IMR-90 (cell line): ENCODE measurements at regions not wholly inside any gene's neighbourhood (a gene's known extent, or its start where the extent isn't known, plus 50 kb on each side); places are given as distances from the start of the nearest gene placed in this dataset.

Experiments
- ATAC-seq: fragments of 200-7000 bp; cut with Tn5 transposase; 2 replicates; pipeline ENCODE4 v1.9.1; 2020; ENCODE audit warnings: low read depth, mild to moderate bottlenecking, moderate library complexity
- BruUV-seq: library from RNA; stranded (reverse); fragments of 400-500 nt; replicated peaks from 2 replicates; lab custom pipeline; 2021; lab: Mats Ljungman, UMichigan
- CTCF ChIA-PET: fragments of 300-600 bp; formaldehyde crosslinking; extraction: SDS; loops from one replicate; lab custom pipeline; 2021; ENCODE audit warnings: antibody characterized with exemption; lab: Yijun Ruan, JAX
- POLR2A ChIA-PET: fragments of 300-600 bp; sonication (Branson Sonifier 250); formaldehyde crosslinking; loops from one replicate; lab custom pipeline; 2022; ENCODE audit warnings: antibody characterized with exemption; ENCODE audit not compliant: unreplicated experiment; lab: Charles Lee
- DNase-seq: peaks from one replicate; pipeline ENCODE4 v3.0.0; 2013
- H2AFZ ChIP-seq: replicated peaks from 2 replicates; pipeline ENCODE3; 2013; ENCODE audit warnings: low read length, mild to moderate bottlenecking; ENCODE audit not compliant: poor library complexity
- H2AK5ac ChIP-seq: 2 replicates; pipeline ENCODE4 v1.6.1; 2013; ENCODE audit warnings: low read depth, low read length, inconsistent platforms
- H2AK9ac ChIP-seq: replicated peaks from 2 replicates; pipeline ENCODE3; 2013; ENCODE audit warnings: mild to moderate bottlenecking, low read depth, low read length, moderate library complexity; ENCODE audit not compliant: poor library complexity
- H2BK120ac ChIP-seq: 2 replicates; pipeline ENCODE4 v1.6.1; 2013; ENCODE audit warnings: low read depth, low read length, inconsistent platforms
- H2BK15ac ChIP-seq: 3 replicates; pipeline ENCODE4 v1.6.1; 2013; ENCODE audit warnings: low read depth, low read length, inconsistent platforms
- H2BK20ac ChIP-seq: 2 replicates; pipeline ENCODE4 v1.6.1; 2013; ENCODE audit warnings: low read depth, mild to moderate bottlenecking, inconsistent platforms, low read length, moderate library complexity
- H2BK5ac ChIP-seq: 2 replicates; pipeline ENCODE4 v1.6.1; 2013; ENCODE audit warnings: mild to moderate bottlenecking, low read depth, low read length, inconsistent platforms; ENCODE audit not compliant: poor library complexity, severe bottlenecking
- H3K14ac ChIP-seq: replicated peaks from 2 replicates; pipeline ENCODE4 v1.6.1; 2013; ENCODE audit warnings: low read depth, low read length, inconsistent platforms
- H3K18ac ChIP-seq: 2 replicates; pipeline ENCODE4 v1.6.1; 2013; ENCODE audit warnings: low read depth, low read length, control low read depth
- H3K23ac ChIP-seq: 2 replicates; pipeline ENCODE4 v1.6.1; 2013; ENCODE audit warnings: low read depth, low read length, inconsistent platforms
- H3K27ac ChIP-seq: 2 replicates; pipeline ENCODE4 v1.5.1; 2013; ENCODE audit warnings: mild to moderate bottlenecking, control low read depth, low read length; ENCODE audit not compliant: insufficient read depth
- H3K27me3 ChIP-seq: 2 replicates; pipeline ENCODE4 v1.6.1; 2013; ENCODE audit warnings: low read length; ENCODE audit not compliant: control insufficient read depth, insufficient read depth
- H3K36me3 ChIP-seq: 2 replicates; pipeline ENCODE4 v1.6.1; 2013; ENCODE audit warnings: low read length, mixed read lengths; ENCODE audit not compliant: control insufficient read depth, insufficient read depth
- H3K4ac ChIP-seq: 2 replicates; pipeline ENCODE4 v1.6.1; 2013; ENCODE audit warnings: low read depth, low read length, inconsistent platforms
- H3K4me1 ChIP-seq: 2 replicates; pipeline ENCODE4 v1.6.1; 2013; ENCODE audit warnings: low read length, mixed read lengths; ENCODE audit not compliant: control insufficient read depth, insufficient read depth
- H3K4me2 ChIP-seq: 2 replicates; pipeline ENCODE4 v1.6.1; 2013; ENCODE audit warnings: low read depth, mild to moderate bottlenecking, control low read depth, low read length, moderate library complexity
- H3K4me3 ChIP-seq: 2 replicates; pipeline ENCODE4 v1.5.1; 2013; ENCODE audit warnings: low read depth, mild to moderate bottlenecking, control low read depth, low read length, moderate library complexity; ENCODE audit not compliant: insufficient read depth
- H3K56ac ChIP-seq: 2 replicates; pipeline ENCODE4 v1.6.1; 2013; ENCODE audit warnings: low read length, inconsistent platforms; ENCODE audit not compliant: insufficient read depth; ENCODE audit errors: extremely low read depth
- H3K79me1 ChIP-seq, 2 experiments: 2 replicates each; pipeline ENCODE4 v1.6.1; 2013; ENCODE audit warnings: low read length in 2 of 2, inconsistent platforms in 1 of 2, low read depth in 1 of 2
- H3K9ac ChIP-seq: 2 replicates; pipeline ENCODE4 v1.6.1; 2013; ENCODE audit warnings: low read depth, low read length, control low read depth
- H3K9me1 ChIP-seq: 2 replicates; pipeline ENCODE4 v1.6.1; 2013; ENCODE audit warnings: low read length, inconsistent platforms; ENCODE audit not compliant: insufficient read depth
- H3K9me3 ChIP-seq: 2 replicates; pipeline ENCODE4 v1.6.1; 2013; ENCODE audit warnings: low read length; ENCODE audit not compliant: control insufficient read depth, insufficient read depth
- H4K20me1 ChIP-seq: 2 replicates; pipeline ENCODE4 v1.6.1; 2013; ENCODE audit warnings: low read length, inconsistent platforms; ENCODE audit not compliant: insufficient read depth
- H4K5ac ChIP-seq: 2 replicates; pipeline ENCODE4 v1.6.1; 2013; ENCODE audit warnings: mild to moderate bottlenecking, low read depth, low read length, control low read depth
- H4K8ac ChIP-seq, 2 experiments: 2 replicates each; pipeline ENCODE4 v1.6.1; 2013; ENCODE audit warnings: low read depth in 2 of 2, low read length in 2 of 2, control low read depth in 1 of 2, inconsistent platforms in 1 of 2
- H4K91ac ChIP-seq: 2 replicates; pipeline ENCODE4 v1.6.1; 2013; ENCODE audit warnings: low read depth, low read length, inconsistent platforms; ENCODE audit not compliant: insufficient read depth
- BHLHE40 ChIP-seq: fragments of 150-350 bp; IDR thresholded peaks from 2 replicates; pipeline ENCODE4 v1.6.1; 2016; ENCODE audit warnings: mild to moderate bottlenecking, low read depth, low read length
- CEBPB ChIP-seq: IDR thresholded peaks from 2 replicates; pipeline ENCODE4 v1.6.1; 2012; ENCODE audit warnings: low read depth, low read length, improper control_type of control experiment
- CHD1 ChIP-seq: IDR thresholded peaks from 2 replicates; pipeline ENCODE4 v1.6.1; 2012; ENCODE audit warnings: low read depth, low read length, improper control_type of control experiment
- CTCF ChIP-seq: conservative IDR thresholded peaks from 2 replicates; pipeline ENCODE4 v1.5.1; 2012; ENCODE audit warnings: mild to moderate bottlenecking, low read depth, low read length, improper control_type of control experiment
- ELK1 ChIP-seq: fragments of 150-350 bp; IDR thresholded peaks from 2 replicates; pipeline ENCODE4 v1.6.1; 2016; ENCODE audit warnings: low read depth, mild to moderate bottlenecking, low read length, moderate library complexity, borderline replicate concordance
- FOS ChIP-seq: fragments of 150-350 bp; IDR thresholded peaks from 2 replicates; pipeline ENCODE4 v1.6.1; 2016; ENCODE audit warnings: low read depth, low read length
- MAFK ChIP-seq: IDR thresholded peaks from 2 replicates; pipeline ENCODE4 v1.6.1; 2012; ENCODE audit warnings: low read depth, low read length, improper control_type of control experiment
- MAZ ChIP-seq: IDR thresholded peaks from 2 replicates; pipeline ENCODE4 v1.6.1; 2012; ENCODE audit warnings: low read depth, mild to moderate bottlenecking, low read length, improper control_type of control experiment, moderate library complexity, borderline replicate concordance
- MXI1 ChIP-seq: IDR thresholded peaks from 2 replicates; pipeline ENCODE4 v1.6.1; 2012; ENCODE audit warnings: low read depth, mild to moderate bottlenecking, low read length, moderate library complexity, borderline replicate concordance
- NFE2L2 ChIP-seq: fragments of 150-350 bp; IDR thresholded peaks from 2 replicates; pipeline ENCODE4 v1.6.1; 2016; ENCODE audit warnings: low read depth, mild to moderate bottlenecking, low read length
- POLR2A ChIP-seq: IDR thresholded peaks from 2 replicates; pipeline ENCODE4 v1.6.1; 2012; ENCODE audit warnings: mild to moderate bottlenecking, low read depth, low read length
- RAD21 ChIP-seq: IDR thresholded peaks from 2 replicates; pipeline ENCODE4 v1.6.1; 2012; ENCODE audit warnings: low read length, improper control_type of control experiment
- RCOR1 ChIP-seq: IDR thresholded peaks from 2 replicates; pipeline ENCODE4 v1.6.1; 2012; ENCODE audit warnings: mild to moderate bottlenecking, low read length, improper control_type of control experiment; ENCODE audit not compliant: insufficient replicate concordance
- RFX5 ChIP-seq: IDR thresholded peaks from 2 replicates; pipeline ENCODE4 v1.8.0; 2012; ENCODE audit warnings: low read depth, mild to moderate bottlenecking, low read length, moderate library complexity
- SMC3 ChIP-seq: fragments of 150-350 bp; IDR thresholded peaks from 2 replicates; pipeline ENCODE4 v1.6.1; 2016; ENCODE audit warnings: low read depth, mild to moderate bottlenecking, antibody characterized with exemption, low read length, moderate library complexity
- USF2 ChIP-seq: fragments of 150-350 bp; IDR thresholded peaks from 2 replicates; pipeline ENCODE4 v1.6.1; 2017; ENCODE audit warnings: mild to moderate bottlenecking, antibody characterized with exemption, low read length, low read depth
- WGBS, 2 experiments: methylation state at CpG; one replicate each; pipeline versions ENCODE4 v1.1.5 to v1.1.7; 2013; ENCODE audit warnings: missing lambda C conversion rate in 2 of 2; ENCODE audit not compliant: insufficient read length in 1 of 2; ENCODE audit errors: extremely low coverage in 2 of 2; 5-methylcytosine and 5-hydroxymethylcytosine counted together
- dilution Hi-C: fragments of 300-500 bp; cut with HindIII; formaldehyde crosslinking; loops from one replicate; pipeline ENCODE4 v1.14.3; 2018; ENCODE audit warnings: low sequenced_read_pairs; ENCODE audit not compliant: unreplicated experiment
- in situ Hi-C: fragments of 300-500 bp; cut with MboI; formaldehyde crosslinking; loops from 3 replicates; pipeline ENCODE4 v1.14.3; 2019; ENCODE audit warnings: low sequenced_read_pairs, inconsistent platforms, mixed read lengths
- intact Hi-C: fragments of 100-400 bp; cut with micrococcal nuclease; formaldehyde crosslinking; loops from 2 replicates; pipeline ENCODE4 v1.10.0; 2022

- Histone ChIP-seq H3K14ac (no peak overlapping the region), H3K18ac (no peak overlapping the region), H4K20me1 (no peaks in the 10 kb centered on the region), H2AK9ac (no peak overlapping the region), H3K56ac (no peak overlapping the region), H3K27me3 (no peaks in the 10 kb centered on the region), H2BK20ac (no peak overlapping the region), H3K23ac (no peak overlapping the region), H3K9me3 (peaks cover 3% of the 10 kb centered on the region), H3K4me3 (no peak overlapping the region), H4K5ac (no peak overlapping the region), H2BK5ac (no peak overlapping the region), H3K79me1 (no peaks in the 10 kb centered on the region), H3K4ac (no peak overlapping the region), H3K9me1 (no peaks in the 10 kb centered on the region), H3K4me1 (no peaks in the 10 kb centered on the region), H3K4me2 (no peak overlapping the region), H4K91ac (no peak overlapping the region), H2BK15ac (no peak overlapping the region), H2AK5ac (no peak overlapping the region), H2AFZ (no peak overlapping the region), H3K27ac (no peak overlapping the region), H2BK120ac (no peak overlapping the region), H3K9ac (no peak overlapping the region), H4K8ac (no peak overlapping the region), H3K36me3 (no peaks in the 10 kb centered on the region)
- no TSS peak for BruUV-seq
- ChIA-PET CTCF (no interaction called here), POLR2A (no interaction called here)
- no peak for DNase-seq
- in situ Hi-C loops = no loop called here
- ATAC-seq = no peak
- TF ChIP-seq CTCF (no peak), USF2 (no peak), POLR2A (no peak), SMC3 (no peak), RCOR1 (no peak), CHD1 (no peak), BHLHE40 (no peak), MXI1 (no peak), RAD21 (no peak), CEBPB (no peak), MAFK (no peak), MAZ (no peak), ELK1 (no peak), RFX5 (no peak), FOS (no peak), NFE2L2 (no peak)
- WGBS, 2 experiments = no CpG with 5 or more reads among the region's 2 CpGs
- dilution Hi-C loops = no loop called here
- intact Hi-C loops = no loop called here
Measured at GRCh38 chr4:162791226-162791625, 375.5 kb downstream of the NAF1 start.
